BJ (cell line): ENCODE measurements at regions not wholly inside any gene's neighbourhood (a gene's known extent, or its start where the extent isn't known, plus 50 kb on each side); places are given as distances from the start of the nearest gene placed in this dataset.

Source experiments
- CTCF ChIA-PET: fragments of 350-600 bp; formaldehyde crosslinking; extraction: SDS; loops from one replicate; lab custom pipeline; 2021; ENCODE audit warnings: antibody characterized with exemption, inconsistent platforms; lab: Yijun Ruan, JAX
- POLR2A ChIA-PET: fragments of 300-600 bp; sonication (Branson Sonifier 250); formaldehyde crosslinking; extraction: SDS; loops from one replicate; lab custom pipeline; 2021; ENCODE audit warnings: antibody characterized with exemption; lab: Charles Lee
- DNase-seq: peaks from one replicate; pipeline ENCODE4 v3.0.0-alpha.2; 2011; ENCODE audit warnings: low read depth
- H3K27me3 ChIP-seq: 2 replicates; pipeline ENCODE4 v1.6.0; 2011; ENCODE audit warnings: low read length; ENCODE audit not compliant: control insufficient read depth, insufficient read depth
- H3K36me3 ChIP-seq: 2 replicates; pipeline ENCODE4 v1.5.1; 2011; ENCODE audit warnings: low read length; ENCODE audit not compliant: control insufficient read depth, insufficient read depth
- H3K4me3 ChIP-seq: 2 replicates; pipeline ENCODE4 v1.5.1; 2011; ENCODE audit warnings: low read depth, mild to moderate bottlenecking, control low read depth, low read length
- TF ChIP-seq, protein P1 (sequence below): IDR thresholded peaks from 2 replicates; pipeline ENCODE4 v1.5.1; 2011; ENCODE audit warnings: low read depth, mild to moderate bottlenecking, control low read depth, inconsistent platforms, low read length, moderate library complexity; ENCODE audit not compliant: insufficient read depth

GRCh38 chr2:142580691-142581090 is 296.8 kb upstream of the KYNU start:
- no peaks in the 10 kb centered on the region for H3K27me3 ChIP-seq
- no peaks in the 10 kb centered on the region for H3K36me3 ChIP-seq
- POLR2A ChIA-PET = no interaction called here
- CTCF ChIA-PET = no interaction called here
- TF ChIP-seq, protein P1, sequence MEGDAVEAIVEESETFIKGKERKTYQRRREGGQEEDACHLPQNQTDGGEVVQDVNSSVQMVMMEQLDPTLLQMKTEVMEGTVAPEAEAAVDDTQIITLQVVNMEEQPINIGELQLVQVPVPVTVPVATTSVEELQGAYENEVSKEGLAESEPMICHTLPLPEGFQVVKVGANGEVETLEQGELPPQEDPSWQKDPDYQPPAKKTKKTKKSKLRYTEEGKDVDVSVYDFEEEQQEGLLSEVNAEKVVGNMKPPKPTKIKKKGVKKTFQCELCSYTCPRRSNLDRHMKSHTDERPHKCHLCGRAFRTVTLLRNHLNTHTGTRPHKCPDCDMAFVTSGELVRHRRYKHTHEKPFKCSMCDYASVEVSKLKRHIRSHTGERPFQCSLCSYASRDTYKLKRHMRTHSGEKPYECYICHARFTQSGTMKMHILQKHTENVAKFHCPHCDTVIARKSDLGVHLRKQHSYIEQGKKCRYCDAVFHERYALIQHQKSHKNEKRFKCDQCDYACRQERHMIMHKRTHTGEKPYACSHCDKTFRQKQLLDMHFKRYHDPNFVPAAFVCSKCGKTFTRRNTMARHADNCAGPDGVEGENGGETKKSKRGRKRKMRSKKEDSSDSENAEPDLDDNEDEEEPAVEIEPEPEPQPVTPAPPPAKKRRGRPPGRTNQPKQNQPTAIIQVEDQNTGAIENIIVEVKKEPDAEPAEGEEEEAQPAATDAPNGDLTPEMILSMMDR = no peak
- no peak for DNase-seq
- H3K4me3 ChIP-seq = no peak overlapping the region

DNA sequence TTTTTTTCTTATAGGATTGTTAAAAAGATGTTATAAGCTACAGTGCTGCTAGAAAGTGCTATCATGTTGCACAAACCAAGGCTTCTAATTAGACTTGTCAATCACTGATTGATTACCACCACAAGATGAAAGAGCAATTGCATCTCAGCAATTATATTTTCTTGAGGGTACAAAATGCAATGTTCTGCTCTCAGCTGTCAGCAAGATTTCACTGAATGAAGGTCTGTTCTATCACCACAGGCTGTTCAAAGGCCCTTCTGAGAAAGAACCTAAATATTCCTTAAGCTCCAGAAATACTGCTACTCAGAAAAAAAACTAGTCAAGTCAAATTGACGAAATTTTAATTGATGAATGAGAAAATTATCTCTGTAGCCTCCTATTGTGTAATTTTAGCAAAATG is 301.9 kb upstream of the KYNU start:
- TF ChIP-seq, protein P1 = no peak
- no peaks in the 10 kb centered on the region for H3K36me3 ChIP-seq
- no peak overlapping the region for H3K4me3 ChIP-seq
- no peak for DNase-seq
- H3K27me3 ChIP-seq = no peaks in the 10 kb centered on the region
- ChIA-PET CTCF (no interaction called here), POLR2A (no interaction called here)

GRCh38 chr2:142574388-142574787 is 303.1 kb upstream of the KYNU start:
- H3K4me3 ChIP-seq = no peak overlapping the region
- POLR2A ChIA-PET = no interaction called here
- CTCF ChIA-PET = no interaction called here

GRCh38 chr2:142572346-142573132 is 304.9 kb upstream of the KYNU start:
- ChIA-PET CTCF (interaction anchor here (0.5 kb wide), 1 partner anchor 30 kb away, joined by 3 read pairs; no protein-coding TSS in a partner anchor), POLR2A (no interaction called here)
- no peak for DNase-seq
- TF ChIP-seq, protein P1 = no peak
- Histone ChIP-seq H3K4me3 (no peak overlapping the region), H3K36me3 (no peaks in the 10 kb centered on the region), H3K27me3 (no peaks in the 10 kb centered on the region)

More at GRCh38 chr2:142574388-142574787, 303.1 kb upstream of the KYNU start:
- H3K36me3 ChIP-seq = no peaks in the 10 kb centered on the region
- DNase-seq = no peak
- H3K27me3 ChIP-seq = no peaks in the 10 kb centered on the region
- TF ChIP-seq, protein P1 = no peak

DNA sequence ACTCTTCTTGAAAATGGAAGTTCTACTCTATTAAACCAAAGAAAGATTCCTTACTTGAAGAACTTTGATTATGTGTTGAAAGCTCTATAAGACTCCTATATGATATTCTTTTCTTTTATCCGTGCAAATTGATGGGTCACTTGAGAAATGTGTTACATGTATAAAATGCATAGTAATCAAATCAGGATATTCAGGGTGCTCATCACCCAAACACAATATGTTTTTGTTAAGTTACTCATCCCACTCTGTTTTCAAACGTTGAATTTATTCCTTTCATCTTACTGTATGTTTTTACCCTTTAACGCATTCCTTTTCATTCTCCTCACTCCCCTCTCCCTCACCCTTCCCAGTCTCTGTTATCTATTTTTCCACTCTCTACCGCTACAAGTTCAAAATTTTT is 305.5 kb upstream of the KYNU start:
- DNase-seq = no peak
- no peak overlapping the region for H3K4me3 ChIP-seq

More for the DNA sequence above, 305.5 kb upstream of the KYNU start:
- POLR2A ChIA-PET = no interaction called here
- Histone ChIP-seq H3K36me3 (no peaks in the 10 kb centered on the region), H3K27me3 (no peaks in the 10 kb centered on the region)
- TF ChIP-seq, protein P1 = no peak
- CTCF ChIA-PET = interaction anchor here (0.5 kb wide), 1 partner anchor 29 kb away, joined by 3 read pairs; no protein-coding TSS in a partner anchor
